HG03354 (cell line): ENCODE measurements at regions not wholly inside any gene's neighbourhood (a gene's known extent, or its start where the extent isn't known, plus 50 kb on each side); places are given as distances from the start of the nearest gene placed in this dataset.

Experiments used
- ATAC-seq: cut with Tn5 transposase; IDR thresholded peaks from one replicate; pipeline ENCODE4 v1.9.1; 2021; ENCODE audit warnings: mild to moderate bottlenecking; ENCODE audit not compliant: unreplicated experiment, poor library complexity, severe bottlenecking

GRCh38 chrX:5163663-5164062 lies 1065.0 kb downstream of the NLGN4X start:
- ATAC-seq: no peak

- no peak for ATAC-seq
Measured at GRCh38 chrX:5155301-5155700, 1073.4 kb downstream of the NLGN4X start.

DNA sequence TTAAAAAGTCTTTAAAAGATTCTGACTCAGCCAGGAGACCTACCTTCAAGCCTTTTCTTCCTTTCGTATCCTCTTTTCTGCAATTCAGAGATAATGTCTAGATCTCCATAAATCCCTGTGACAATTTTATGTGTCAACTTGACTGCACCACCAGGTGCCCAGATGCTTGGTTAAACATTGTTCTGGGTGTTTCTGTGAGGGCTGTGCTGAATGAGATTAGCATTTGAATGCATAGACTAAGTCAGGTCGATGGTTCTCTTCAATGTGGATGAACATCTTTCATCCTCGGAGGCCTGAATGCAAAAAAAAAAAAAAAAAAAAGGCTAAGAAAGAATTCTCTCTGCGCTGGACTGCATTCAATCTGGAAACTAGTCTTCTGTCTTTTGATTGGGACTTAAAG lies 1082.7 kb downstream of the NLGN4X start:
- no peak for ATAC-seq

DNA sequence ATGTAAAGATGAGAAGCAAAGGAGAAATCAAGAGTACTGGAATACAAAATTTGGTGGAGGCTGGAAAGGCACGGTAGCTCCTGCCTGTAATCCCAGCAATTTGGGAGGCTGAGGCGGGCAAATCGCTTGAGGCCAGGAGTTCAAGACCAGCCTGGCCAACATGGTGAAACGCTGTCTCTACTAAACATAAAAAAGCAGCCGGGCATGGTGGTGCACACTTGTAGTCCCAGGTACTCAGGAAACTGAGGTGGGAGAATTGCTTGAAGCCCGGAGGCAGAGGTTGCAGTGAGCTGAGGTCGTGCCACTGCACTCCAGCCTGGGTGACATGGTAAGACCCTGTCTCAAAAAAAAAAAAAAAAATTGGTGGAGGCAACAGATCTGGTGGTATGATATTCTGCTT lies 1086.0 kb downstream of the NLGN4X start:
- ATAC-seq: no peak

DNA sequence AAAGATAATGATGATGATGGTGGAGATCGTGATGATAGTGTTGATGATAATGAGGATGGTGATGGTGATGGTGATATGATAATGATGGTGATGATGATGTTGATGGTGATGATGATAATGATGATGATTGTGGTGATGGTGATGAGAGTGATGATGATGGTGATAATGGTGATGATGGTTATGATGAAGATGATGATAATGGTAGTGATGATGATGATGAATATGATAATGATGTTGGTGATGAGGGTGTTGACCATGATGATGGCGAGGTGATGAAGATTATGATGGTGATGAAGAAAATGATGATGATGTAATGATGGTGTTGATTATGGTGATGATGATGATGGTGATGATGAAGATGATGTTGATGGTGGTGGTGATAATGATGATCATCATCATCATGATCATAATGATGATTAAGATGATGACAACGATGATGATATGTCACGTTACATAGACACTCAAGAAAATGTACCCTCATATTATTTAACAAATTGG lies 1106.4 kb downstream of the NLGN4X start:
- no peak for ATAC-seq

DNA sequence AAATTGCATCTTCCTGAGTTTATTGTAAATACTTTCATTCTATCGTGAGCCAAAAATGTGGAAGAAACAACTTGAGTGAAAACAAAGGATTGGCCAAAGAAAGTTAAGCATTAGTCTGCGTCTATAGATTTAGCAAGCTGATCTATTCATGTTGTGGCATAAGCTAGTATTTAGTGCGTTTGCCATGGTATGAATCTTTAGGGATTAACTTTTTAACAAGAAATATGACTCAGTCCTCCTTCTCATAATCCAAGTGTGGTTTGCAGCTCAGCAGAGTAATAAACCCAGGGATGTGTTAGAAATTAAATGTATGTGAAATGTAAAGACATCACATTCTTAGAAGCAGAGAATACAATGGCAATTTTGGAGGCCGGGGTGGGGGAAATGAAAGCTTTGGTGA lies 1110.9 kb downstream of the NLGN4X start:
- no peak for ATAC-seq

DNA sequence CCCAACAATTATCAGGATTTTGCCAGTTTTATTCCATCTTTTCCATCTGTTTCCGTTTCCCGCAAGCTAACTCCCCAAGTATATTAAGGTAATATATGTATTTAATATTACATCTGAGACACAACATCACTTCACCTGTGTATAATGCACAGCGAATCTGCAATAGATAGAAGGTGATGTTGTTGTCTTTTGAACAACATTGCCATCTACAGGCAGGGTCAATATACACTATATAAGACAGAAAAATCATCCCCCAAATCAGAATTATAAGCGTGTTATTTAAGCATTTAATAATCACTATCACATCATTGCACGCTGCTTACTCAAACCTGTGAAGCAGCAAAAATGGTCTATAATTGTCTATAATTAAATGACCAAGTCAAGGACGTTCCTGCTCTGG lies 1115.5 kb downstream of the NLGN4X start:
- no peak for ATAC-seq

DNA sequence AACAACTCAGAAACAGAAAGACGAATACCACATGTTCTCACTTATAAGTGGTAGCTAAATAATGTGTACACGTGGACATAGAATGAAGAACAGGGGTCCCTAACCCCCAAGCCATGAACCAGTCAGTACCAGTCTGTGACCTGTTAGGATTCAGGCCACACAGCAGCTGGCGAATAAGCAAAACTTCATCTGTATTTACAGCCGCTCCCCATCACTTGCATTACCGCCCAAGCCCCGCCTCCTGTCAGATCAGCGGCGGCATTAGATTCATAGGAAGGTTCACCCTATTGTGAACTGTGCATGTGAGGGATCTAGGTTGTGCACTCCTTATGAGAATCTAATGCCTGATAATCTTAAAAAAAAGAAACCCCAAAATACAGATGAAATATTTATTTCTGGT lies 1128.7 kb downstream of the NLGN4X start:
- no peak for ATAC-seq

DNA sequence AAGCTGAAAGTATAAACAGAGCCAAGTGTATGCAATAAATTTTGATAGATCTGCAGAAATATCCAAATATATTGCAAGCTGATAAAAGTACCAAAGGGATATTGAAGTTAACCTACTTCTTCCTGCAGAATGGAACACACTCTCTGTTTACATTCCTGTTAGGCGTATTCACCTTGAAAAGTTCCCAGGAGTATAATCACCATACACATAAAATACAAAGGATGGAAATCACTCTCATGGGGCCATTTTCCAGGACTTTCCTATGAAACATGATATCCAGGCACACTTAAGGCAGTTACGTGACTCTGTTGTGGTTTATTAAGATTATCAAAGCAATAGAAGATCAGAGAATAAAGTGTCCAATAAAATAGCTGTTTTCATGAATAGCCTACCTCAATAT lies 1142.3 kb downstream of the NLGN4X start:
- no peak for ATAC-seq

GRCh38 chrX:5084279-5084678 lies 1144.4 kb downstream of the NLGN4X start:
- ATAC-seq: no peak

DNA sequence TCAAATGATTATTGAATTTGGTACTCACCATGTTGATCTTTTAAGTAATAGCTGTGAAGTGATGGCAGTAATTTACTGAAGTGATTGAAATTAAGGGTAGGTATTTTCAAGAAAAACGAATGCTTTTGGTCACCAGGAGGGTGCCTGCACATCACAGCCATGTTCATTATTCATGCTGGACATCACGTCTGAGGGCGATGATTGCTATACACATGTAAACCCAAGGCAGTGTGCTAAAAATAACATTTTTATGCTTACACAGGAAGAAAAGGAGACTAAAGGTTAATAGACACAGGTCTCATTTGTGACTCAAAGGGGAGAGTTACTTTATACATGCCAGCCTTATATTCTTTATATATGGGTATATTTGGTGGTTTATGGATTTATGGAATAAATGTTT lies 1146.0 kb downstream of the NLGN4X start:
- no peak for ATAC-seq

DNA sequence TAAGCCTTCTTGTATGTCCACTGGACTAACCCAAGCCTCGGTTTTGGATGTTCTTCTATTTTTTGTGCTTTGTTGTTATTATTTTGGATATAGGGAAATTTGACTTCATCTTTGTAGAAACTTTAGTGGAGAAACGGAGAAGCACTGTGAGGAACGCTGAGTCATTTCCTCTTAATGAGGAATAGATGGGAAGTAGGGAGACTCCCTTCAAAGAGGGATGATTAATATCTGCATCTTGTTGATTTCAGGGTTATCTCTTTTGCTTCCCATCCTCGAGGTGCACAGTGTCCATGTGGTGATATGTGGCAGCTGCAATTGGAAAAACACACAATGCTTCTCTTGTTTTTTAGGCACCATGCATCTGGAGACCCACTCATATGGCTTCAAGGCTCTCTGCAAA lies 1147.9 kb downstream of the NLGN4X start:
- ATAC-seq: no peak

GRCh38 chrX:5068550-5068949 lies 1160.1 kb downstream of the NLGN4X start:
- ATAC-seq: no peak

DNA sequence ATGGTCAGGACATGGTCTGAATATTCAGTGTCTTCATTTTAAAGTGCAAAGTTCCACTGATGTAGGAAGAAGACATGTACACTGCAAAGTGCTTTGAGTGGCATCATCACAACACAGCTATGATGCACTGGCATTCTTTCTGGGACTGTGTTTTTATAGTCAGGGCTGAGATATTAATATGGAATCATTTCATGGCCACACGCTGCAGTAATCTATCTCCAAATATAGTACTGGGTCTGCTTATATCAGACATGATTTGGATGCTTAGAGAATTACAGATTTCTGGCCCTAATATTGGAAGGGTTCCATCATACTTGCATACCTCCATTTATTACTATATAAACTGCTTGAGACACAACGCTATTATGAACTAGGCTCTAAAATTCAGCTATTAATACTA lies 1170.9 kb downstream of the NLGN4X start:
- no peak for ATAC-seq

DNA sequence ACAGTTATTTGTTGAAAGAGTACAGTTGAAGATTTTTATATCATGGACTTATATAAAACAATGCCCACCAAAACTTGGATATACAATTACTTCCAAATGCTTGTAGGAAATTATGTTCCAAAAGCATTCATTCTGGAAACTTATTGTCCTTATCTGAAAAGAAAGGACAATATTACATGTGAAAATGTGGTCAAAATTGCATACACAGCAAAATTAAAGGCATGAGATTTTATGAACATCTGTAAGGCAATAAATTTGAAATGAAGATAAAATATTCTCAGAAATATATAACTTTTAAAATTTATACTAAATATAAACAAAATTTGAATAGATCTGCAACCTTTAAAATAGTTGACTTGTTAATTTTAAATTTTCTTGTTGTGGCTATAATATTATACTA lies 1173.8 kb downstream of the NLGN4X start:
- no peak for ATAC-seq

DNA sequence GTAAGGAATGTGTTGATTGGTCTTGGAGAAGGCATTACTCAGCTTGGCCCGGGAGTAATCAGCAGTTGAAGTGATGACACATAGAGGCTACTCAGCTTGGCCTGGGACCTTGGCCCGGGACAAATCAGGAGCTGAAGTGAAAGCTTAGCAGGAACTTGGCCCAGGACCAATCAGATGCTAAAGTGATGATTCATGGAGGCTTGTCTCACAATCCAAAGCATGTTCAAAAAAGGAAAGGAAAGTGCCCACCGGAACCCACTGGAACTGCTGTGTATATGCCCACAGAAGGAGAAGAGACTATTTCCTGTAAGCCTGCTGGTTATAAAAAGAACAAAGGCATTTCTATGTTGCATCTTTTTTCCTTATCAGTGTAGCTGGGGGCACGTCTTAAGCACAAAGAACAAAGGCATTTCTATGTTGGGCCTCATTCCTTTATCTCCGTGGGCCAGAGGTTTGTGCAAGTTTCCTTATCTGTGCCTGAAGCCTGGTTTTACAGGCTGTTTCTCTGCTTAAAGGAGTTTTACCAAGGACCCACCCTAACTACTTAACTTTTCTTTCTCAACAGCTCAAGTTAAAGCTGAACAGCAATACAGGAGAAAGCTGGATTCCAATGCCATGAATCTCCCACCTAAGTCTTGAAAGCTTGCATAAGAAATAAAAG lies 1176.7 kb downstream of the NLGN4X start:
- no peak for ATAC-seq

DNA sequence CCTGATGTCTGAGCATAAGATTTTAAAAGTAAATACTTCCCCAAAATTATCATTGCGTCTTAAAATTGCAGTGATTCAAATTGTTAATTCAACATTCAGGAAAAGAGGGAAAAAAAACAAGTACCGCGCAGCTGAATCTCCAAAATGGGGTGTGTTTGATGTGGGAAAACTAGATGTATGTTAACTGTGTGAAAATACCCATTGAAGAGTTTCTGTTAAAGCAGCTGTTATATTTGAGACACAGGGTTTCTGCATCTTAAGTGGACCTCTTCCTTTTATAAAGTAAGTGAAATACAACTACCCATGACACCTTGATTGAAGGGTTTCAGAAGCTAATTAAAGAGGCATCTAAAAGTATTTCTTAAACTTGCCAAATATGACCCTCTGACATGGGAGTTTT lies 1186.1 kb downstream of the NLGN4X start:
- no peak for ATAC-seq

DNA sequence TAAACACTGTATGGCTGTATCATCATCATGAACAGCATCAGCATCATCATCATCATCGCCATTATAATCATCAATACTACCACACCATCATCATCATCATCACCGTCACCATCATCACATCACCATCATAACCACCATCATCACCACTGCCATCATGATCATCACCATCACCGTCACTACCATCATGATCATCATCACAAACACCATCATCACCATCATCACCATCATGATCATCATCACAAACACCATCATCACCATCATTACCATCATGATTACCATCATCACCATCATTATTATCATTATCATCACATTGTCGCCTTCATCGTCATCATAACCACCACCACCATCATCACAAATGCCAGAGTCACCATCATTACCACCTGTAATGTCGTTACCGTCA lies 1196.9 kb downstream of the NLGN4X start:
- no peak for ATAC-seq

DNA sequence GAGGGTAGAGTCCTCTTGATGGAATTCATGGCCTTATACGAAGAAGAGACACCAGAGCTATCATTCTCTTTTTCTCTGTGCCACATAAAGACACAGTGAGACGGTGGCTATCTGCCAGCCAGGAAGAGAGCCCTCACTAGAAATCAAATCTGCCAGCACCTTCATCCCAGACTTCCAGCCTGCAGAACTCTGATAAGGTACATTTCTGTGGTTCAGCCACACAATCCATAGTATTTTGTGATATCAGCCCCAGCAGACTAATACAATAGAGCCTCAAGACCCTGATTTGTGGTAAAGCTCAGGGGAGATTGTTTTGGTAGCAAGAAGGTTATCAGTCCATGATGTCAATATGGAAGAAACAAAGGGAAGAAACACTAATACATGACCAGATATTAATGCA lies 1213.2 kb downstream of the NLGN4X start:
- ATAC-seq: no peak

DNA sequence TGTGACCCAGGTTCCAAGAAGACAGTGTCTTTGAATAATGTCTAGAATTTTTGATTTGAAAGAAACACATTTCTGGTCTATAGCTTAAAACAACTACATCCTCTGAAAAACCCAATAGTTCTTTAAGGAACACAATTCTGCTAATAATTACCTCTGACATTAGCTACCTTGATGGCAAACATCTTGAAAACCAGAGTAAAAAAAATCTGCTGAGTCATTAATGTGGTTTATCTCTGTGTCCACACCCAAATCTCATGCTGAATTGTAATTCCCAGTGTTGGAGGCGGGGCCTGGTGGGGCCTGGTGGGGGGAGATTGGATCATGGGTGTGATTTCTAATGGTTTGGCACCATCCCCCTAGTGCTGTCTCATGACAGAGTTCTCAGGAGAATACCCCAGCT lies 1233.8 kb downstream of the NLGN4X start:
- ATAC-seq: no peak

DNA sequence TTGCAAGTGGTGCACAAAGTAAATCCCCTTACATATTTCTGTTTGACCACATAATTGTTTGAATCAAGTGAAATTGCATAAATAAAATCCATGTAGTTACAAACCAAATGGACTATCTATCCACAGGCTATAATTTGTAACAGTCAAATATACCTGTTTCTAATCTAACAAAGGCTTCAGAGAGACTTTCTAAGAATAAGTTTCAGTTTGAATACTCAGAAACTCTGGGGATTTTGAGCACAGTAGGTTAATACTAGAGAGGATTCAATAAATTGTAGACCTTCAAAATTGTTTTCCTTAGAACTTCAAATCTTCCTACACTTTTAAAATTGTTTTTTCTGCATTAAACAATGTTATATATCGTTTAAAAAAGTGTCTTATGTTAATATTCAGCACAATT lies 1250.1 kb downstream of the NLGN4X start:
- peak; percentile 55 for ATAC-seq

- no peak for ATAC-seq
Measured at GRCh38 chrX:4971646-4972045, 1257.0 kb downstream of the NLGN4X start.
